GM21526 (cell line): ENCODE measurements at regions not wholly inside any gene's neighbourhood (a gene's known extent, or its start where the extent isn't known, plus 50 kb on each side); places are given as distances from the start of the nearest gene placed in this dataset.
A peak's percentile ranks its signal among the peaks of the same experiment; 100 is the strongest.

ENCODE experiments used
- ATAC-seq: cut with Tn5 transposase; IDR thresholded peaks from one replicate; pipeline ENCODE4 v1.9.1; 2021; ENCODE audit warnings: moderate library complexity; ENCODE audit not compliant: unreplicated experiment, low FRiP score

DNA sequence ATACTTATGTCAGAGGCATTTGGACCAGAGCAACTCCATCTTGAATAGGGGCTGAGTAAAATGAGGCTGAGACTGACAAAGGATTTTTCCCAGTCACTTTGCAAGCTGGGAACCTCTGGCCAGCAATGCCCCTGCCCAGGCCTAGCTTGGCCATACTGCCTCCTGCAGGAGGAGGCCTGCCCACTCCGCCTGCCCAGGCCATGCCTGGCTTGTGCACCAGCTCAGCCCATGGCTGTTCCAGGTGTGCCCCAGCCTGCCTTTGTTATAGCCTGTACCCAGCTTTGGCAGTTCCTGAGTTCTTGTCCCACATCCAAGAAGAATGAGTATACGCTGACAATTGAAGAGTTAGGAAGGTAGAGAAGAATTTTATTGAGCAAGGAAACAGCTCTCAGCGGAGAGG is 176.1 kb downstream of the AASDH start:
- no peak for ATAC-seq

- no peak for ATAC-seq
These were observed 176.9 kb downstream of the AASDH start for GRCh38 chr4:56210397-56210796.

- ATAC-seq, result no peak
These were observed 177.5 kb downstream of the AASDH start for GRCh38 chr4:56209767-56210166.

DNA sequence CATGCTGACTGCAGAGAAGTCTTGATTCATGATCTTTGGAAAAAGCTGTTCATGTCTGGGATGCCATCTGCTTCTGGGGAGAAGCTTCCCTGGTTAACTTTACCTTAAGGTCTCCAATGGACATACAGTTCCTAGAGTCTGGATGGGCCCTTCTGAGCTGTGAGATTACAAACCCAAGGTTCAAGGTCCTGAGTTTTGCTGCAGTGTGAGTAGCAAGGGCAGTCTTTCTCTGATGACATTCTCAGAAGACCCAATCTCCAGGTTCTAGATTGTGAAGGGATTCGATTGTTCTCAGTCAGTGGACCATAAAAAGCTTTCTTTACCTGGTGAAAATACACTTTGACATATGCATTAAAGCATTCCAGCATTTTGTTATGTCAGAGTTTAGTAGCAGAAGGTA is 179.2 kb downstream of the AASDH start:
- no peak for ATAC-seq

- ATAC-seq, result no peak
These were observed 181.0 kb downstream of the AASDH start for GRCh38 chr4:56206258-56206657.

GRCh38 chr4:56200275-56200674 is 187.0 kb downstream of the AASDH start:
- ATAC-seq, result no peak

- no peak for ATAC-seq
These were observed 189.0 kb downstream of the AASDH start for GRCh38 chr4:56198265-56198664.

DNA sequence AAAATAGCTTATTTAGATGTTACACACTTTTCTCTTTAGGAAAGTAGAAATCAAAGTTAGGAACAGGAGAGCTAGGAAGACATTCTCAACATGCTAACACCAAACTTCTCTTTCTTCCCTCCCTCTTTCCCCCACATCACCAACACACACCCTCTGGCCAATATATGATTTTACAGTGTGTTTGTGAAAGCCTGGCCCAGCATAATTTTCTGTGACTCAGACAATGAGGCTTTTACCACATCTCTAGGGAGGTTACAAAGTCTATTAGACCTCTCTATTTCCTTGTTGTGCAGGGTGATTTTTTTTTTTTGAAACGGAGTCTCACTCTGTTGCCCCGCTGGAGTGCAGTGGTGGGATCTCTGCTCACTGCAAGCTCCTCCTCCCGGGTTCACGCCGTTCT is 189.9 kb downstream of the AASDH start:
- no peak for ATAC-seq

GRCh38 chr4:56195025-56195424 is 192.3 kb downstream of the AASDH start:
- no peak for ATAC-seq

- ATAC-seq, result no peak
These were observed 195.8 kb downstream of the AASDH start for GRCh38 chr4:56191534-56191933.

DNA sequence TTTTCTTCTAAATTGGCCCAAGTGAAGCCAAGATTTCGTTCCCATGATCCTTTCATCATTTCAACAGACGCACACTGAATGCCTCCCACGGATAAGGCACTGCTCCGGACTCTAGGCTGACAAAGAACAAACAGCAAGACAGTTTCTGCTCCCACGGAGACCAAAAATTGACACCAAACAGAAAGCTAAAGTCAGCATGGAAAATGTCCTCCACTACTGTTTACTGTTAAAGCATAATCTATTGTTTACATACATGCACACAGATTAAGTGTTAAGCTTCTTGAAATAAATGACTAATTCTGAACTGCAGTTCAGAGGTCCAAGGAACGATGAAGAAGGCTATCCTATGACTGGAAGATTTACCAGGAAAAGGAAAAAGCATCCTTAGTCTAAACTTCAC is 199.6 kb downstream of the AASDH start:
- no peak for ATAC-seq

DNA sequence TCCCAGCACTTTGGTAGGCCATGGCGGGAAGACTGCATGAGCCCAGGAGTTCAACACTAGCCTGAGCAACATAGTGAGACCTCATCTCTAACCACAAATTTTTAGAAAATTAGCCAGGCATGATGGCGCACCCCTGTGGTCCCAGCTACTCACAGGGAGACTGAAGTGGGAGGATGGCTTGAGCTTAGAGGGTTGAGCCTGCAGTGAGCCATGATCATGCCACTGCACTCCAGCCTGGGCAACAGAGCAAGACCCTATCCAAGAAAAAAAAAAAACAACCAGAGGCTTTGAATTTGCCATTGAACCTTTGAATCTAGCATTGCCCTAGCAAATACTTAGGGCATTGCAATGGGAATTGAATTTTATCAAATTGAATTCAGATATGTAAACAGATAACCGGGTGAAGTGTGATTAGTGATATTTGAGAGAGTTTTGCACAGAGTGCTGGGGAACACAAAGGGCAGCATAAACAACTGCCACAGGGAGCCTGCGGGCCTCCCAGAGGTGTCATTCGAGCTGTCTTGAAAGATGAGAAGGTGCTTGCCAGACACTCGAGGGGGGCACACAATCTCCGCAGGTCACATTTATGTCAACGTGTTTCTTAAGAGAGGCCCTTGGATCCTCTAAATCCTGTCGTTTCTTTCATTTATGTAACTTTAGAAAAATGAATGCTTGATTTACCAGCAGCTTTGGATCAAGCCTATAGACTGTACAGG is 200.3 kb downstream of the AASDH start:
- ATAC-seq, result no peak

DNA sequence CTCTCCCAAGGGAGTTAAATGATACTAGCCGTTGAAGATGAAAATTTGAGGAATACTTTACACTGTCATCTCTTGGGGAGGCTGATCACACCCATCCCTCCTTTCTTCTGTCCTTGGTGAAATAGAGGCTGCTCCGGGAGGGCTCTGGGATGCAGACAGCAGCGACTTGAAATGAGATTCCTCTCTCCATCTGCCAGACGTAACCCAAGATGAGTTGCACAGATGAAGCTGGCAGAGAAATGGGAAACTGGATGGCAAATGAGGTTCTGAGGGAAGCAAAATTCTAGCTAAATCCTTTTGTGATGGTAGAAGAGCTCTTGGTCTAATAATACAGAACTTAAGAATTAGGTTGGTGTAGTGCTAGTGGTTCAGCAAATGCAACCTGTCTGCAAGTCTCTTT is 201.4 kb downstream of the AASDH start:
- no peak for ATAC-seq

GRCh38 chr4:56184214-56184613 is 203.1 kb downstream of the AASDH start:
- no peak for ATAC-seq

- ATAC-seq, result peak; percentile 92
These were observed 203.8 kb downstream of the AASDH start for GRCh38 chr4:56183344-56183959.

DNA sequence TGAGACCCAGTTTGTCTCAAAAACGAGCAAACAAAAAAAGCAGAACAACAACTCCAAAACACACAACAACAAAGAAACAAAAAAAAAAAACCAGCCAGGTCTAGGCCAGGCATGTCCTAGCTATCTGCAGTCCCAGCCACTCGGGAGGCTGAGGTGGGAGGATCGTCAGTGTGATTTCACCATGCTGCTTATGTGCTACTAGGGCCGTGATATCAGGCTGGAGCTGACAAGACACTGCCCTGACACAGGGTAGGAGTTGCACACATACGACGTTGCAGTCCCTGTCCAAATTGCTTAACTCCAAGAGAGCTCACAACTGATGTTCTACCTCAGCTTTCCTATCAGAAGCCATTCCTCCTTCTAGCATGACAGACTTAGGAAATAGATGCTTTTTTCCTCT is 204.9 kb downstream of the AASDH start:
- ATAC-seq, result no peak

DNA sequence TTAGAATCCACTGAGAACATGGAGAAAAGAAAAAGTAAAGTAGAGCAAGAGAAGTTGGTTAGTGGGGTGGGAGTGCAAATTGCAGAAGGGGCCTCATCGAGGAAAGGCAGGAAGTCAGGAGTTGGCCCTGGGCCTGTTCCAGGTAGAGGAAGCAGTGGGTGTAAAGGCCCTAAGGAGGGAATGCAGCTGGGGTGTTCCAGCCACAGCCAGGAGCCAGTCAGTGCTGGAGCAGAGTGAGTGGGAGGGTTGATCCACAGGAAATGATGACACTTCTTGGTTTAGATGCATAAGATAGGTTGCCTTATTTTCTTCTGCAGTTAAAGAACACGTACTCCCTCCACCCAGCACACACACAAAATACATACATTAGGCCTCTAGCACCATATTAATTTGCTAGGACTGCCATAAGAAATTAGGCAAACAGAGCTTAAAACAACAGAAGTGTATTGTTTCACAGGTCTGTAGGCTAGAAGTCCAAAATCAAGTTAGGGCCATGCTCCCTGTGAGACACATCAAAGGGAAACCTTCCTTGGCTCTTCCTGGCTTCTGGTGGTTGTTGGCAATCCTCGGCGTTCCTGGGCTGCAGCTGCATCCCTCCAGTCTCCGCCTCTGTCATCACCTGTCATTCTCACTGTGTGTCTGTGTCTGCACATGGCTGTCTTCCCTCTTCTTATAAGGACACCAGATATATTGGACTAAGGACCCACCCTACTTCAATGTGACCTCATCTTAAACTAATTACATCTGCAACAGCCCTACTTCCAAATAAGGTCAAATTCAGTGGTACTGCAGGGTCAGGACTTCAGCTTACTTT is 205.9 kb downstream of the AASDH start:
- ATAC-seq, result no peak

GRCh38 chr4:56169061-56169460 is 218.2 kb downstream of the AASDH start:
- no peak for ATAC-seq

- no peak for ATAC-seq
These were observed 216.2 kb downstream of the CEP135 start for GRCh38 chr4:56164907-56165306.

- ATAC-seq, result no peak
These were observed 211.9 kb downstream of the CEP135 start for GRCh38 chr4:56160636-56161035.

DNA sequence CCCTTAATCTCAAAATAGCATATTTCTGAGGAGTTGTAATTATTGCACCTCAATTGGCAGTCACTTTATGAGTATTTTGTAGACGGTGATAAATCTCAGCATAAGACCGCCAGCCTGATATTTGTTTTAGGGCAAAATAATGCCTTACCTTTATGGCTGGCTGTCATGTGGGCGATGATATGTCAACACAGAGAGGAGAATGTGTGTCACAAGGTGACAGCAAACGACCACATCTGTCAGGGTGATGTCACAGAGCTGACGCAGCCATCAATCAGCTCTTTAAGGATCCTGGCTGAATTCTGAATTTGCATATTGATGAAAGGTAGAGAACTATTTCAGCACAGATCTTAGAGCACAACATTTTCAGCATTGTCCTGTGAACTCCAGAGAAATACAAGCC is 209.7 kb downstream of the CEP135 start:
- no peak for ATAC-seq

- ATAC-seq, result no peak
These were observed 207.4 kb downstream of the CEP135 start for GRCh38 chr4:56156141-56156540.
